Keratinocyte (primary cell): ENCODE measurements at regions not wholly inside any gene's neighbourhood (a gene's known extent, or its start where the extent isn't known, plus 50 kb on each side); places are given as distances from the start of the nearest gene placed in this dataset.

Experiments used
- DNase-seq: peaks from one replicate; pipeline ENCODE4 v3.0.0-alpha.2; 2011; ENCODE audit warnings: low read depth, missing footprints, low spot score
- FAIRE-seq: peaks from 2 replicates; lab custom pipeline; 2011; peaks lifted over from hg19 to GRCh38; lab: Jason Lieb, UNC
- H2AFZ ChIP-seq: 2 replicates; pipeline ENCODE4 v1.6.0; 2012; ENCODE audit warnings: low read length, control low read depth, inconsistent platforms; ENCODE audit not compliant: control insufficient read depth
- H3K27ac ChIP-seq: 2 replicates; pipeline ENCODE4 v1.5.1; 2011; ENCODE audit warnings: low read length; ENCODE audit not compliant: control insufficient read depth, insufficient read depth
- H3K27me3 ChIP-seq: 3 replicates; pipeline ENCODE4 v1.6.0; 2011; ENCODE audit warnings: low read length; ENCODE audit not compliant: control insufficient read depth, insufficient read depth; ENCODE audit errors: extremely low read depth
- H3K36me3 ChIP-seq, 2 experiments: 2 replicates in 1 of 2; 3 replicates in 1 of 2; pipeline ENCODE4 v1.5.1; 2011; ENCODE audit warnings: low read length in 2 of 2, mild to moderate bottlenecking in 1 of 2; ENCODE audit not compliant: control insufficient read depth in 2 of 2, insufficient read depth in 2 of 2; ENCODE audit errors: extremely low read depth in 1 of 2
- H3K4me1 ChIP-seq: 3 replicates; pipeline ENCODE4 v1.5.1; 2011; ENCODE audit warnings: low read length; ENCODE audit not compliant: control insufficient read depth, insufficient read depth; ENCODE audit errors: extremely low read depth
- H3K4me2 ChIP-seq: 3 replicates; pipeline ENCODE4 v1.6.0; 2011; ENCODE audit warnings: low read depth, low read length; ENCODE audit not compliant: control insufficient read depth, insufficient read depth; ENCODE audit errors: extremely low read depth
- H3K4me3 ChIP-seq, 3 experiments: fragments of 200-600 bp in 1 of 3; sonication (generic) in 1 of 3; 2 replicates in 2 of 3; 3 replicates in 1 of 3; pipeline ENCODE4 v1.5.1; 2011 to 2016; ENCODE audit warnings: low read length in 3 of 3, mild to moderate bottlenecking in 3 of 3, control low read depth in 2 of 3, inconsistent platforms in 1 of 3, low read depth in 1 of 3, mixed read lengths in 1 of 3, mixed run types in 1 of 3, moderate library complexity in 1 of 3; ENCODE audit not compliant: control insufficient read depth in 2 of 3, insufficient read depth in 2 of 3; ENCODE audit errors: extremely low read depth in 1 of 3
- H3K79me2 ChIP-seq: 2 replicates; pipeline ENCODE4 v1.6.0; 2012; ENCODE audit warnings: low read length; ENCODE audit not compliant: control insufficient read depth, insufficient read depth
- H3K9ac ChIP-seq: 3 replicates; pipeline ENCODE4 v1.6.0; 2011; ENCODE audit warnings: low read length; ENCODE audit not compliant: control insufficient read depth, insufficient read depth; ENCODE audit errors: extremely low read depth
- H3K9me1 ChIP-seq: 3 replicates; pipeline ENCODE4 v1.6.0; 2011; ENCODE audit warnings: low read length; ENCODE audit not compliant: control insufficient read depth, insufficient read depth; ENCODE audit errors: extremely low read depth
- H3K9me3 ChIP-seq: 2 replicates; pipeline ENCODE4 v1.5.1; 2012; ENCODE audit warnings: low read depth, low read length; ENCODE audit not compliant: control insufficient read depth
- H4K20me1 ChIP-seq: 3 replicates; pipeline ENCODE4 v1.6.0; 2011; ENCODE audit warnings: low read length; ENCODE audit not compliant: control insufficient read depth, insufficient read depth; ENCODE audit errors: extremely low read depth
- EZH2 ChIP-seq: IDR thresholded peaks from one replicate; pipeline ENCODE4 v1.6.1; 2012; ENCODE audit warnings: inconsistent platforms, mild to moderate bottlenecking, low read length, moderate library complexity
- dilution Hi-C: fragments of 300-500 bp; cut with MboI; formaldehyde crosslinking; loops from one replicate; pipeline ENCODE4 v1.7.0; 2020; ENCODE audit warnings: low sequenced_read_pairs; ENCODE audit not compliant: extremely low pct_ligation_motif_present
- TF ChIP-seq, protein P1 (sequence below), 3 experiments: IDR thresholded peaks in 1 of 3; conservative IDR thresholded peaks in 1 of 3; optimal IDR thresholded peaks in 1 of 3; 2 replicates in 2 of 3; 3 replicates in 1 of 3; pipeline versions ENCODE3 to v1.5.1; 2011; ENCODE audit warnings: low read length in 3 of 3, mild to moderate bottlenecking in 3 of 3, moderate library complexity in 2 of 3, control low read depth in 1 of 3, inconsistent platforms in 1 of 3; ENCODE audit not compliant: insufficient read depth in 2 of 3; ENCODE audit errors: extremely low read depth in 1 of 3

DNA sequence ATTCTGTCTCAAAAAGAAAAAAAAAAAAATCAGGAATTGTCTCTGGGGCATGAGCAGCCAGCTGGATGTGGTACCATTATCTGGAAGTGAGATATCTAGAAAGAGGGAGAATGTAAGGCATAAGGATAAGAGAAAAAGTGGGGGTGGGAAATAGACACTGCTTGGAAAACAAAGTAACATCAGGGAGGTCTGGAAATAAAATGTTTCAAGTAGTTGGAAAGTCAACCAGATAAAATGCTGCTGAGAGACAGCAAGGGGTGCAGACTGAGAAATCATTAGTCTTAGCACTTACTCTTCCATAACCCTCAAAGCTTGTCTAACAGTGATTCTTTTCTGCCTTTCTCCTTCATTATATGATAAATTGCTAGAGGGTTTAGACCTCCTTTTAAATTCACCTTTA lies 159.7 kb upstream of the TBL1XR1 start:
- peak overlapping the region; percentile 95 for H3K27ac ChIP-seq
- no peaks in the 10 kb centered on the region for H4K20me1 ChIP-seq
- H3K9me1 ChIP-seq: no peaks in the 10 kb centered on the region
- no peaks in the 10 kb centered on the region for H3K79me2 ChIP-seq
- no peaks in the 10 kb centered on the region for H3K36me3 ChIP-seq
- peak overlapping the region in 1 of 3 experiments; percentile 43 for H3K4me3 ChIP-seq
- no peaks in the 10 kb centered on the region for H3K9me3 ChIP-seq
- FAIRE-seq (no peak), DNase-seq (no peak)
- H2AFZ ChIP-seq: peak overlapping the region; percentile 30
- H3K9ac ChIP-seq: peak overlapping the region; percentile 79
- TF ChIP-seq, protein P1, sequence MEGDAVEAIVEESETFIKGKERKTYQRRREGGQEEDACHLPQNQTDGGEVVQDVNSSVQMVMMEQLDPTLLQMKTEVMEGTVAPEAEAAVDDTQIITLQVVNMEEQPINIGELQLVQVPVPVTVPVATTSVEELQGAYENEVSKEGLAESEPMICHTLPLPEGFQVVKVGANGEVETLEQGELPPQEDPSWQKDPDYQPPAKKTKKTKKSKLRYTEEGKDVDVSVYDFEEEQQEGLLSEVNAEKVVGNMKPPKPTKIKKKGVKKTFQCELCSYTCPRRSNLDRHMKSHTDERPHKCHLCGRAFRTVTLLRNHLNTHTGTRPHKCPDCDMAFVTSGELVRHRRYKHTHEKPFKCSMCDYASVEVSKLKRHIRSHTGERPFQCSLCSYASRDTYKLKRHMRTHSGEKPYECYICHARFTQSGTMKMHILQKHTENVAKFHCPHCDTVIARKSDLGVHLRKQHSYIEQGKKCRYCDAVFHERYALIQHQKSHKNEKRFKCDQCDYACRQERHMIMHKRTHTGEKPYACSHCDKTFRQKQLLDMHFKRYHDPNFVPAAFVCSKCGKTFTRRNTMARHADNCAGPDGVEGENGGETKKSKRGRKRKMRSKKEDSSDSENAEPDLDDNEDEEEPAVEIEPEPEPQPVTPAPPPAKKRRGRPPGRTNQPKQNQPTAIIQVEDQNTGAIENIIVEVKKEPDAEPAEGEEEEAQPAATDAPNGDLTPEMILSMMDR (optimal IDR thresholded peaks at IDR 0.05 in 1 of 3, IDR thresholded peaks at IDR 0.05 in 1 of 3, conservative IDR thresholded peaks at IDR 0.05 in 1 of 3; ENCODE audit: extremely low read depth in 1 of 3, insufficient read depth in 2 of 3, low read length in 3 of 3): no peak
- no peak for TF ChIP-seq EZH2
- dilution Hi-C loops: no loop called here
- H3K4me1 ChIP-seq: peaks cover 50% of the 10 kb centered on the region
- H3K4me2 ChIP-seq: peak overlapping the region; percentile 64
- no peaks in the 10 kb centered on the region for H3K27me3 ChIP-seq

DNA sequence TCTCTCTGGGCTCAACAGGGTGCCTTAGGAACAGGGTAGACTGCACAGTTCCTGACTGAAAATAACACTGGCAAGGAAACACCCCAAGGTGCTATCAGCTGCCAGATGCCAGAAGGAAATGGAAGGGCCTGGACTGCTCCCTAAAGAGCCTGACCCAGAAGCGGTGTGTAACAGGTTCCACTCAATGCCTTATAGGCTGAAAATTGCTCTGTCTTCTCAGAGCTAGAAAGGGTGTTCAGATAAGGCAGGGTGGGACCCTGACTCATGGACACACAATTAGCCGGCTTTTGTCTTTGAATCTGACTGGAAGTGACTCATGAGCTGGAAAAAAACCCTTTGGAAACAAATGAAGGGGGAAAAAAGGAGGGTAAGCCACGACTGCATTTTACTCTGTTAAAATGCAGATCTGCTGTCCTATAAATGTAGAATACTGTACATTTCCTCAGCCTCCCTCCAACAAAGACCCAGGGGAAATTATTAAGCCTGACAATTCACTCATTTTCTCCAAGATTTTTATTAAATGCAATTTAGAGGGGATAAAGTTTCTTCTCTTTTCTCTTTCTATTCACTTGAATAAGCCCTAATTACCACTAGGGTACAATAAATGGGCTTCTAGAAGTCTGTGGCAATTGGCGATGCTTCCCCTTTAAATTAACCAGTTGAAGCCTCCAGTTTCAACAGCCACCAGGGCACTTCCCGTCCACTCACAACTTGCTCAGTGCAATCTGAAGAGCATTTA lies 160.2 kb upstream of the TBL1XR1 start:
- Histone ChIP-seq H3K27me3 (no peaks in the 10 kb centered on the region), H3K4me1 (peaks cover 50% of the 10 kb centered on the region), H3K27ac (peak overlapping the region; percentile 95), H3K79me2 (no peaks in the 10 kb centered on the region), H3K36me3 (no peaks in the 10 kb centered on the region), H3K9ac (peak overlapping the region; percentile 79), H3K4me3 (peak overlapping the region in 2 of 3 experiments; percentile 49 to 58), H3K9me3 (no peaks in the 10 kb centered on the region), H3K4me2 (peak overlapping the region; percentile 64), H4K20me1 (no peaks in the 10 kb centered on the region), H3K9me1 (no peaks in the 10 kb centered on the region), H2AFZ (peak overlapping the region; percentile 30)
- DNase-seq (peak; percentile 90), FAIRE-seq (peak; percentile 79)
- TF ChIP-seq, protein P1 (optimal IDR thresholded peaks at IDR 0.05 in 1 of 3, IDR thresholded peaks at IDR 0.05 in 1 of 3, conservative IDR thresholded peaks at IDR 0.05 in 1 of 3; ENCODE audit: extremely low read depth in 1 of 3, insufficient read depth in 2 of 3, low read length in 3 of 3): peak in 1 of 3 experiments; percentile 17
- no peak for TF ChIP-seq EZH2
- dilution Hi-C loops: no loop called here
